AG10803 (cell line): ENCODE measurements at regions not wholly inside any gene's neighbourhood (a gene's known extent, or its start where the extent isn't known, plus 50 kb on each side); places are given as distances from the start of the nearest gene placed in this dataset.

Experiments used
- DNase-seq: peaks from one replicate; pipeline ENCODE4 v3.0.0; 2010; ENCODE audit warnings: low read depth
- H3K4me3 ChIP-seq: 2 replicates; pipeline ENCODE4 v1.5.1; 2011; ENCODE audit warnings: mild to moderate bottlenecking, low read length, control low read depth
- TF ChIP-seq, protein P1 (sequence below): conservative IDR thresholded peaks from 2 replicates; pipeline ENCODE4 v1.5.1; 2011; ENCODE audit warnings: mild to moderate bottlenecking, low read length, control low read depth, inconsistent platforms

DNA sequence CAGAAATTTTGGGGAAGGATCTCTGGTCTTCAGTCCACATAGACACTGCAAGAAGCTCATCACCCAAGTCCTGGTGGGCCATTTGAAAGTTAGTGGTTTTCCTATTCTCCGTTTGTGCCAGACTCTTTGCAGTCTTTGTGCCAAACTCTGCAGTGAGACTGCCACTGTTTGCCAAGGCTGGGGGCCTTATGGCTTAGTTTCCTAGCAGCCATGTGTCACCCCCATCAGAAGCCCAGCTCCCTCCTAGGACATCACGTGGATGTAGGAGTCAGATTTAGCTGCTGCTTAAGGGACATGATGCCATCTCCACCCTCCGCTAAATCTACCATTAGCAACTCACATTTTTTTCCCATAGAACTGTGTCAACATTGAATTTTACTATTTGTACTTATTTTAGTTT is 220.0 kb downstream of the C11orf91 start:
- TF ChIP-seq, protein P1, sequence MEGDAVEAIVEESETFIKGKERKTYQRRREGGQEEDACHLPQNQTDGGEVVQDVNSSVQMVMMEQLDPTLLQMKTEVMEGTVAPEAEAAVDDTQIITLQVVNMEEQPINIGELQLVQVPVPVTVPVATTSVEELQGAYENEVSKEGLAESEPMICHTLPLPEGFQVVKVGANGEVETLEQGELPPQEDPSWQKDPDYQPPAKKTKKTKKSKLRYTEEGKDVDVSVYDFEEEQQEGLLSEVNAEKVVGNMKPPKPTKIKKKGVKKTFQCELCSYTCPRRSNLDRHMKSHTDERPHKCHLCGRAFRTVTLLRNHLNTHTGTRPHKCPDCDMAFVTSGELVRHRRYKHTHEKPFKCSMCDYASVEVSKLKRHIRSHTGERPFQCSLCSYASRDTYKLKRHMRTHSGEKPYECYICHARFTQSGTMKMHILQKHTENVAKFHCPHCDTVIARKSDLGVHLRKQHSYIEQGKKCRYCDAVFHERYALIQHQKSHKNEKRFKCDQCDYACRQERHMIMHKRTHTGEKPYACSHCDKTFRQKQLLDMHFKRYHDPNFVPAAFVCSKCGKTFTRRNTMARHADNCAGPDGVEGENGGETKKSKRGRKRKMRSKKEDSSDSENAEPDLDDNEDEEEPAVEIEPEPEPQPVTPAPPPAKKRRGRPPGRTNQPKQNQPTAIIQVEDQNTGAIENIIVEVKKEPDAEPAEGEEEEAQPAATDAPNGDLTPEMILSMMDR = no peak
- DNase-seq = no peak
- no peak overlapping the region for H3K4me3 ChIP-seq

DNA sequence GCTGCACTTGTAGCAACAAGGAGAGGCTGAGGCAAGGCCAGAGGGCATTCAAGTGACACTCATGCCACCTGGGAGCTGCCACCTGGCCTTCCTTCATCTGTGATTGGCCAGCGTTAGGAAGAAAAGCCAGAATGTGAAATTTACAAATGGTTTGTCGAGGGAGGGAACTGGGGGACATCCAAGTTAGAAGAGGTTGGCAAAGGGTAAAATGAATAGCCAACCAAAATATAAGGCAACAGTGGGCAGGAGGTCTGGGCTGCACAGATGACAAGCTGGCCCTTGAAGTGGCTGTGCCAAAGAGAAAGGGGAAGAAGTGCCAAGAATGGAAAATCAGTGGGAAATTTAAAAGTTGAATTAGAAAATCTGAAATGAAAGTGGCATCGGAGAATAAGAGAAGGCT is 221.4 kb downstream of the C11orf91 start:
- DNase-seq = no peak
- TF ChIP-seq, protein P1 = no peak
- H3K4me3 ChIP-seq = no peak overlapping the region

DNA sequence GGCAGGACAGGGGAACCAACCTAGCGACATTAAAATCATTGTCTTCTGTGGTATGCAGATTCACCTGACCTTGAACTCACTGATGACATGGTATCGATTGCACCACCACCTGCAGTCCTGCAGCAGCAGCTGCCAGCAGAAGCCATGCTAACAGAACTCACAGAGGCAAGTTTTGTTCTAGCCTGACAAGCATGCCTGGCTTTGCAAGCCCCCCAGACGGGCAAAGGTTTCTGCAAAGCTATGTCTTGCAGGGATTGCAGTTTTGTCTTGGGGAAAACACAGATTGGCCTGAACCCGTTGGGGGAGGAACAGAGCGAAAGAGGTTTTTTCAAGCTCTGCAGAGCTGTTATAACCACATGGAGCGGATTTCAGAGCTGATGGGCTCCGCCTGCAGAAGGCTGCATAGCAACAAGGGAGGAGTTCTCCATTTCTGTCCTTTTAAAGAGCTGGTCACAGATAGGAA is 221.0 kb downstream of the HIPK3 start:
- no peak overlapping the region for H3K4me3 ChIP-seq
- no peak for DNase-seq
- TF ChIP-seq, protein P1 = no peak

DNA sequence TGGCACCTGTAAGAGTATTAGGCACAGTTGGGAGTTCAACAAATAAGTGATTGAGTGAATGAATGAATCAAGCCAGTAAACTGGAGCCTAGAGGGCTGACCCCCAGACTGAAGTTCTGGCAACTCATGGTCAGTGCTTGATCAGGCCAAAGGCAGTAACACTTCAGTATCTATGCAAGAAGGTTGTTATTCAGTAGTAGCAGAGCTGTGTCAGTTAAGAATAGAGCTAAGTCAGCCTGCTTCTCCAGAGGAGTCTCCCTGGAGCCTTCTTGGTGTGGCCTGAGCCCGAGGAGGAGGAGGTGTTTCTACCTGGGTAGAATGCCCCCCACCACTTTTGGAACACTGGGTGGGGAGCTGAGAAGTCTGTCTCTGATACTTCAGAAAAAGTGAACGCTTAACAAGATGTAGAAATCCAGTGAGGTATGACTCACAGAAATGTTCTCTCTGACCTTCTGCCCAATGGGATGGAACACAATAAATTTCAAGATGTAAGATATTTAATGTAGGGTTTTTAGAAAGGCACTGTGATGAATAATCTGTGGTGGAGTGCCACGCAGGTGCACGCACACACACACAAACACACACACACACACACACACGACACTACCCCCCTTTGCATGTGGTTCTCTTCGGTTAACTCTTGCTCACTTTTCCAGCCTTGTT is 219.9 kb downstream of the HIPK3 start:
- TF ChIP-seq, protein P1 = no peak

DNA sequence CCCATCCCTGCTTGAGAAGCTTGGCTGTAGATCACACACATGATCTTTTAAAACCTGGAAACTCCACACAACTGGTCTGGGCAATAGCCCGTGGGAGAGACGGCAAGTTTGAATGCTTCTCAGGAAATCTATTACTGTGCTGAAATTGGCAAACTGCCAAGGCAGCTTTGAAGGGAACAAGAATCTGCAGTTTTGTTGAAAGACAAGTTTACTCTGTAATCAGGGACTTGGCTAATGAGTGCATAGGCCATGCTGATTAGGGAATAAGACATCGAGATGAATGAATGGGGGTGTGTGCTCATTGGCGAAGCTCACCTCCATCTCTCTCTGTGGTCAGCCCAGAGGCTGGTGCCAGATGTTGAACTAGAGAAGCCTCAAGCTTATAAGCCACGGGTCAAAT is 218.8 kb downstream of the HIPK3 start:
- no peak overlapping the region for H3K4me3 ChIP-seq
- DNase-seq = peak; percentile 67
- TF ChIP-seq, protein P1 = no peak

More for the DNA sequence above, 219.9 kb downstream of the HIPK3 start:
- H3K4me3 ChIP-seq = no peak overlapping the region
- DNase-seq = no peak

DNA sequence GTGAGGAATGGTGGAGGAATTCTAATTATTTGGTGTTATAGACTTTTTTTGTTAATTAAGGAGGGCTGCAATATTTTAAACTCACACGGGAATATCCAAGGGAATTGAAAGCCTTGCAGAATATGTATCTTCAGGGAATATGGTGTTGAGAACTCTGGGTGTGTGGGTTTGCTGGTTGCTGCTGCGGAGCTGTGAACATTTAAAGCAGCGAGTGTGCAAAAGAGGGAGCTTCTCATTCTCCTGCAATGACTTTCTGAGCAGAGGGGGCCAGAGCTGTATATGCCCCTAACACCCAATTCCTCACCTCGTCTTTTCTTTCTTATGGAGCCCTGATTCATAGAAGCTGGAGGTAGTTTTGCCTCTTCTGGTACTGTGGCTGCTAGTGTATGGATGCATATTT is 217.7 kb downstream of the HIPK3 start:
- TF ChIP-seq, protein P1 = no peak
- no peak overlapping the region for H3K4me3 ChIP-seq
- DNase-seq = no peak

DNA sequence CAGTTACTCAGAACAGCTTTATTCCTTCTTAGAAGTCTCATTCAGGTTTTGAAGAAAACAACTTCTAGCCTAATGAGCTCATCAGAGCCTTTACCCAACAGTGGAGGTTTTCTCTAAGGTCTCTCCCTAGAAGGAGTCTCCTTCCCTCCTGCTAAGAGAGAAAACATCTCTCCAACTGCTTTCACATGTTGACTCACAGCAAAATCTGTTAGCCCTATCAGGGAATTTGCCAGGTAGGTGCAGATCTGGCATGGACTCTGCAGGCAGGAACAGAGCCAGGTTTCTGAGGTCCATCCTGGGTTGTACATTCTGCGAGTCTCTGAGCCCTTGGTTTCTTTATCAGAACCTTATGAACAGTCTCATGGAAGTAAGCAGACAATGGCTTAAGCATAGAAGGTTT is 214.4 kb downstream of the HIPK3 start:
- TF ChIP-seq, protein P1 = no peak
- H3K4me3 ChIP-seq = no peak overlapping the region
- DNase-seq = no peak
